HEK293 (cell line): ENCODE measurements at regions not wholly inside any gene's neighbourhood (a gene's known extent, or its start where the extent isn't known, plus 50 kb on each side); places are given as distances from the start of the nearest gene placed in this dataset.

Source experiments
- CTCF ChIP-seq: fragments of 450-650 bp; formaldehyde crosslinking; IDR thresholded peaks from 2 replicates; pipeline ENCODE4 v1.5.1; 2016; ENCODE audit warnings: missing biosample characterization, missing genetic modification characterization
- HIC1 ChIP-seq: fragments of 450-650 bp; formaldehyde crosslinking; IDR thresholded peaks from 2 replicates; pipeline ENCODE4 v1.5.1; 2016; ENCODE audit warnings: missing biosample characterization, missing genetic modification characterization
- KLF8 ChIP-seq: fragments of 450-650 bp; formaldehyde crosslinking; IDR thresholded peaks from 2 replicates; pipeline ENCODE4 v1.5.1; 2016; ENCODE audit warnings: missing biosample characterization, missing genetic modification characterization
- SCRT1 ChIP-seq: fragments of 450-650 bp; formaldehyde crosslinking; IDR thresholded peaks from 2 replicates; pipeline ENCODE4 v1.5.1; 2016; ENCODE audit warnings: missing biosample characterization, missing genetic modification characterization, borderline replicate concordance
- ZNF133 ChIP-seq: fragments of 450-650 bp; formaldehyde crosslinking; IDR thresholded peaks from 2 replicates; pipeline ENCODE4 v1.5.1; 2016; ENCODE audit warnings: missing biosample characterization, missing genetic modification characterization
- ZNF2 ChIP-seq: fragments of 450-650 bp; formaldehyde crosslinking; IDR thresholded peaks from 2 replicates; pipeline ENCODE4 v1.5.1; 2016; ENCODE audit warnings: missing biosample characterization, missing genetic modification characterization
- ZNF23 ChIP-seq: fragments of 450-650 bp; formaldehyde crosslinking; IDR thresholded peaks from 2 replicates; pipeline ENCODE4 v1.5.1; 2016; ENCODE audit warnings: missing biosample characterization, missing genetic modification characterization, borderline replicate concordance
- ZNF274 ChIP-seq, 2 experiments: fragments of 200-500 bp in 1 of 2; fragments of 450-650 bp in 1 of 2; sonication (Bioruptor generic) in 1 of 2; formaldehyde crosslinking in 1 of 2; IDR thresholded peaks; 2 replicates each; pipeline versions ENCODE4 v1.5.1 to v1.6.1; 2014 to 2016; ENCODE audit warnings: borderline replicate concordance in 1 of 2, inconsistent platforms in 1 of 2, low read length in 1 of 2, missing biosample characterization in 1 of 2, missing genetic modification characterization in 1 of 2
- ZNF416 ChIP-seq: fragments of 450-650 bp; formaldehyde crosslinking; IDR thresholded peaks from 2 replicates; pipeline ENCODE4 v1.5.1; 2016; ENCODE audit warnings: missing biosample characterization, missing genetic modification characterization
- ZSCAN5A ChIP-seq: fragments of 450-650 bp; formaldehyde crosslinking; IDR thresholded peaks from 2 replicates; pipeline ENCODE4 v1.5.1; 2016; ENCODE audit warnings: missing biosample characterization, missing genetic modification characterization

- TF ChIP-seq CTCF (tag by site-specific recombination) (no peak), ZSCAN5A (tag by site-specific recombination) (no peak), ZNF416 (no peak), ZNF274 (IDR thresholded peaks at IDR 0.05; ENCODE audit: low read length) (no peak), ZNF274 (tag by site-specific recombination; IDR thresholded peaks at IDR 0.05; ENCODE audit: borderline replicate concordance) (no peak), HIC1 (no peak), KLF8 (tag by site-specific recombination) (no peak), ZNF23 (no peak), SCRT1 (tag by site-specific recombination) (no peak), ZNF133 (tag by site-specific recombination) (no peak), ZNF2 (tag by site-specific recombination) (no peak)
These were observed 128.9 kb upstream of the PROKR2 start for GRCh38 chr20:5445611-5446010.
